ENCODE measurements at regions not wholly inside any gene's neighbourhood (a gene's known extent, or its start where the extent isn't known, plus 50 kb on each side); places are given as distances from the start of the nearest gene placed in this dataset.

DNA sequence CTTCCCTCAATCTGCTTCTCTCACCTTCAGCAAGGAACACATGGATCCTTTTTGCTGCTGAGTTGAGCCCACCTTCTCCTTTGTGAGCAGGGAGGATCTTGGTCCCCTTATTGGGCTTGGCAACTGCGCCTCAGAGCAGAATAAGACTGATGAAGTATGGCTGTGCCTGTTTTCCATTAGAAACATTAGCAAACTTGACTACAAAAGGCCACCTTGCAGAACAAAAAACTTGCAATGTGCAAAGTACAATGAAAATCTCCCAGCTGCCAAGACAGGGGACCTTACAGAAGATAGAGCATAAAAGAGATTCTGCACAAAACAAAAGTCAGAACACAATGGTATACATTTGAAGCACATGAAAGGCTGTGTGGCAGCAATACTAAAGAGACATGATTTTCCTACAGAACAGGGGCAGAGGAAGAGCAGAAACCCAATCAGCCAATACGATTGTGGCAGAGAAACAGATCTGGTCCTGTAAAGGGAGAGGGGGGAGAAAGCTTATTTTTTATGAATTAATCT lies 173.5 kb upstream of the SNX19 start:
- Histone ChIP-seq H3K27ac (ENCODE audit: low read depth, low read length) (no peak overlapping the region), H3K4me1 (ENCODE audit: control insufficient read depth in 2 of 2, insufficient read depth in 2 of 2, low read length in 2 of 2) (no peaks in the 10 kb centered on the region), H3K27me3 (ENCODE audit: control insufficient read depth in 2 of 2, insufficient read depth in 2 of 2, low read length in 2 of 2) (no peaks in the 10 kb centered on the region), H3K4me3 (ENCODE audit: low read length) (no peak overlapping the region), H3K36me3 (ENCODE audit: control insufficient read depth in 2 of 3, insufficient read depth in 3 of 3, low read length in 3 of 3) (no peaks in the 10 kb centered on the region), H3K9me3 (ENCODE audit: control insufficient read depth in 2 of 3, low read length in 3 of 3) (peaks cover 0 to 5% (median 0%) of the 10 kb centered on the region in 3 experiments)
- Mint-ChIP-seq H3K4me1 (peaks cover 0 to 2% (median 0%) of the 10 kb centered on the region in 7 donors), H3K27me3 (peaks cover 0 to 19% (median 11%) of the 10 kb centered on the region in 5 donors), H3K36me3 (peaks cover 0 to 5% (median 0%) of the 10 kb centered on the region in 5 donors), H3K27ac (no peak overlapping the region), H3K9me3 (peaks cover 0 to 31% (median 10%) of the 10 kb centered on the region in 11 donors), H3K4me3 (no peak overlapping the region)
- ATAC-seq (no peak), DNase-seq (no peak)
- ChIA-PET POLR2A (no interaction called here), CTCF (no interaction called here)
- intact Hi-C loops (cut with micrococcal nuclease) = no loop called here

DNA sequence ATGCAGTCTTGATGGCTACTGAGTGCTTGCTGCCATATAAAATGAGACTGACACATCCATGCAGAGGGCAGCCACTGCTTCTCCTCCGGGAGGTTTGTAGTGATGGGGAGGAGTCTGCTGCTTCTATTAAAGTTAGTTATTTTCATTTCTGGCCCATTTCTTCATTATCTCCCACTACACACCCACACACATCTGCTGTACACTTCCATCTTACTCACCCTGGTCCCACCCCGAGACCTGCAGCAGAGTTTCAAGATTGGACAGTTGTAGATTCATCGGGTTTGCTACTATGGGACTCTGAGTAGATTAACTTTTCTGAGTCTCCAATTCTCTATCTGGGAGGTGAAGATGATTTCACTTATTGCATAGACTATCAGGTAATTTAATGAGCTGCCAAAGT lies 176.2 kb upstream of the SNX19 start:
- Histone ChIP-seq H3K36me3 (ENCODE audit: control insufficient read depth in 2 of 3, insufficient read depth in 3 of 3, low read length in 3 of 3) (no peaks in the 10 kb centered on the region), H3K9me3 (ENCODE audit: control insufficient read depth in 2 of 3, low read length in 3 of 3) (no peaks in the 10 kb centered on the region), H3K4me3 (ENCODE audit: low read length) (no peak overlapping the region), H3K27me3 (ENCODE audit: control insufficient read depth in 2 of 2, insufficient read depth in 2 of 2, low read length in 2 of 2) (no peaks in the 10 kb centered on the region), H3K27ac (ENCODE audit: low read depth, low read length) (no peak overlapping the region), H3K4me1 (ENCODE audit: control insufficient read depth in 2 of 2, insufficient read depth in 2 of 2, low read length in 2 of 2) (no peaks in the 10 kb centered on the region)
- Mint-ChIP-seq H3K4me3 (no peak overlapping the region), H3K9me3 (peaks cover 0 to 9% (median 0%) of the 10 kb centered on the region in 11 donors), H3K27ac (no peak overlapping the region), H3K27me3 (peaks cover 0 to 16% (median 6%) of the 10 kb centered on the region in 5 donors), H3K36me3 (no peaks in the 10 kb centered on the region), H3K4me1 (peaks cover 0 to 2% (median 0%) of the 10 kb centered on the region in 7 donors)
- ChIA-PET POLR2A (no interaction called here), CTCF (no interaction called here)
- intact Hi-C loops (cut with micrococcal nuclease) = no loop called here
- DNase-seq = no peak
- ATAC-seq = no peak

DNA sequence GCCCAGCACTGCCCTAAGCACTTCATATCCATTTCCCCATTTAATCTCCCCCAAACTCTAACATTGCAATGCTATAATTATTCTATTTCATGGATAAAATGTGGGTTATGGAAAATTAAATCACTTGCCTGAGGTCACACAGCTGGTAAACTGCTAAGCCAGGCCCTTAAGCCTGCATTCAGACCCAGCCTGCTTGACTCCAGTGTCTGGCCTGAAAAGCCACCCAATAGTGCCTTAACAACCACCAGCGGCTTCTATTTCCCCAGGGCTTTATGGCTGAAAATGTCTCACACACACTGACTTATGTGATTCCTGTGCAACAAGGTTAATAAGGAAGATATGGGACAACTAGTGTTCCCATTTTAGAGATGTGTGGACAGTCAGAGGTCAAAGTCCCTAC lies 178.5 kb upstream of the SNX19 start:
- H3K36me3 Mint-ChIP-seq = no peaks in the 10 kb centered on the region
- peaks cover 0 to 5% (median 0%) of the 10 kb centered on the region in 11 donors for H3K9me3 Mint-ChIP-seq
- Histone ChIP-seq H3K4me1 (ENCODE audit: control insufficient read depth in 2 of 2, insufficient read depth in 2 of 2, low read length in 2 of 2) (no peaks in the 10 kb centered on the region), H3K36me3 (ENCODE audit: control insufficient read depth in 2 of 3, insufficient read depth in 3 of 3, low read length in 3 of 3) (no peaks in the 10 kb centered on the region), H3K4me3 (ENCODE audit: low read length) (no peak overlapping the region), H3K27me3 (ENCODE audit: control insufficient read depth in 2 of 2, insufficient read depth in 2 of 2, low read length in 2 of 2) (no peaks in the 10 kb centered on the region), H3K27ac (ENCODE audit: low read depth, low read length) (no peak overlapping the region), H3K9me3 (ENCODE audit: control insufficient read depth in 2 of 3, low read length in 3 of 3) (no peaks in the 10 kb centered on the region)
- intact Hi-C loops (cut with micrococcal nuclease) = no loop called here
- peaks cover 0 to 2% (median 0%) of the 10 kb centered on the region in 7 donors for H3K4me1 Mint-ChIP-seq
- peaks cover 0 to 19% (median 0%) of the 10 kb centered on the region in 5 donors for H3K27me3 Mint-ChIP-seq
- H3K27ac Mint-ChIP-seq = no peak overlapping the region
- POLR2A ChIA-PET = no interaction called here
- ATAC-seq (no peak), DNase-seq (no peak)
- CTCF ChIA-PET = no interaction called here
- no peak overlapping the region for H3K4me3 Mint-ChIP-seq

- H3K4me3 Mint-ChIP-seq = no peak overlapping the region
- Histone ChIP-seq H3K36me3 (ENCODE audit: control insufficient read depth in 2 of 3, insufficient read depth in 3 of 3, low read length in 3 of 3) (no peaks in the 10 kb centered on the region), H3K4me1 (ENCODE audit: control insufficient read depth in 2 of 2, insufficient read depth in 2 of 2, low read length in 2 of 2) (no peaks in the 10 kb centered on the region), H3K9me3 (ENCODE audit: control insufficient read depth in 2 of 3, low read length in 3 of 3) (no peaks in the 10 kb centered on the region), H3K27ac (ENCODE audit: low read depth, low read length) (no peak overlapping the region), H3K4me3 (ENCODE audit: low read length) (no peak overlapping the region), H3K27me3 (ENCODE audit: control insufficient read depth in 2 of 2, insufficient read depth in 2 of 2, low read length in 2 of 2) (no peaks in the 10 kb centered on the region)
- ChIA-PET CTCF (no interaction called here), POLR2A (no interaction called here)
- no peaks in the 10 kb centered on the region for H3K36me3 Mint-ChIP-seq
- ATAC-seq (no peak), DNase-seq (no peak)
- H3K27ac Mint-ChIP-seq = no peak overlapping the region
- H3K27me3 Mint-ChIP-seq = peaks cover 0 to 19% (median 0%) of the 10 kb centered on the region in 5 donors
- H3K4me1 Mint-ChIP-seq = peaks cover 0 to 2% (median 0%) of the 10 kb centered on the region in 7 donors
- intact Hi-C loops (cut with micrococcal nuclease) = no loop called here
- peaks cover 0 to 5% (median 0%) of the 10 kb centered on the region in 11 donors for H3K9me3 Mint-ChIP-seq
These were observed 179.4 kb upstream of the SNX19 start for GRCh38 chr11:131095511-131096185.

- H3K27me3 Mint-ChIP-seq = peaks cover 0 to 18% (median 11%) of the 10 kb centered on the region in 5 donors
- H3K27ac ChIP-seq (ENCODE audit: low read depth, low read length) = no peak overlapping the region
- H3K4me1 ChIP-seq (ENCODE audit: control insufficient read depth in 2 of 2, insufficient read depth in 2 of 2, low read length in 2 of 2) = no peaks in the 10 kb centered on the region
- no peak overlapping the region for H3K4me3 ChIP-seq (ENCODE audit: low read length)
- H3K4me1 Mint-ChIP-seq = peaks cover 0 to 2% (median 0%) of the 10 kb centered on the region in 7 donors
- no peaks in the 10 kb centered on the region for H3K36me3 ChIP-seq (ENCODE audit: control insufficient read depth in 2 of 3, insufficient read depth in 3 of 3, low read length in 3 of 3)
- ATAC-seq (no peak), DNase-seq (no peak)
- H3K4me3 Mint-ChIP-seq = no peak overlapping the region
- H3K27ac Mint-ChIP-seq = no peak overlapping the region
- H3K9me3 Mint-ChIP-seq = peaks cover 0 to 4% (median 0%) of the 10 kb centered on the region in 11 donors
- no peaks in the 10 kb centered on the region for H3K9me3 ChIP-seq (ENCODE audit: control insufficient read depth in 2 of 3, low read length in 3 of 3)
- no peaks in the 10 kb centered on the region for H3K27me3 ChIP-seq (ENCODE audit: control insufficient read depth in 2 of 2, insufficient read depth in 2 of 2, low read length in 2 of 2)
- ChIA-PET CTCF (no interaction called here), POLR2A (no interaction called here)
- H3K36me3 Mint-ChIP-seq = no peaks in the 10 kb centered on the region
- intact Hi-C loops (cut with micrococcal nuclease) = no loop called here
These were observed 182.7 kb upstream of the SNX19 start for GRCh38 chr11:131099013-131099412.

DNA sequence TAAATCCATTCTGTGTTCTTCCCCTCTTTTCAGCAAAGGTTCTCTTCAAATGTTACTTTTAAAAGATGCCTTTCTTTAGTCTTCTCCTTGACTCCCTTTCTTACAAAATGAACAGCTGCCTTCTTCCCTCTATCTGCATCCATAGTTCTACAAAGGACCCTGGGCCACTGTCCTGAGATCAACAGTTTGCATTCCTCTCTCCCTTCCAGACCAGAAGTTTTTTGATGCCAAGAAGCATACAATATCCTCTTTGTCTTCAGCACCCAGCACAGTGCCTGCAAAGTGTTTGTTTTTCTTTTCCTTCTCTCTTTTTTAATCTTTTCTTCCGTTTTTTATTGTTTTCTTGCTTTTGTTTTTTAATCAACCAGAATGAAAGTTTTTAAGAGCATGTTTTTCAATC lies 183.5 kb upstream of the SNX19 start:
- no peak for DNase-seq
- POLR2A ChIA-PET = no interaction called here
- no peak for ATAC-seq
- H3K4me3 Mint-ChIP-seq = no peak overlapping the region
- peaks cover 0 to 5% (median 1%) of the 10 kb centered on the region in 11 donors for H3K9me3 Mint-ChIP-seq
- intact Hi-C loops (cut with micrococcal nuclease) = no loop called here
- Histone ChIP-seq H3K4me3 (ENCODE audit: low read length) (no peak overlapping the region), H3K4me1 (ENCODE audit: control insufficient read depth in 2 of 2, insufficient read depth in 2 of 2, low read length in 2 of 2) (no peaks in the 10 kb centered on the region), H3K27ac (ENCODE audit: low read depth, low read length) (no peak overlapping the region), H3K27me3 (ENCODE audit: control insufficient read depth in 2 of 2, insufficient read depth in 2 of 2, low read length in 2 of 2) (no peaks in the 10 kb centered on the region), H3K36me3 (ENCODE audit: control insufficient read depth in 2 of 3, insufficient read depth in 3 of 3, low read length in 3 of 3) (no peaks in the 10 kb centered on the region), H3K9me3 (ENCODE audit: control insufficient read depth in 2 of 3, low read length in 3 of 3) (no peaks in the 10 kb centered on the region)
- no peaks in the 10 kb centered on the region for H3K4me1 Mint-ChIP-seq
- CTCF ChIA-PET = no interaction called here
- H3K36me3 Mint-ChIP-seq = no peaks in the 10 kb centered on the region
- H3K27me3 Mint-ChIP-seq = peaks cover 0 to 23% (median 16%) of the 10 kb centered on the region in 5 donors
- no peak overlapping the region for H3K27ac Mint-ChIP-seq

DNA sequence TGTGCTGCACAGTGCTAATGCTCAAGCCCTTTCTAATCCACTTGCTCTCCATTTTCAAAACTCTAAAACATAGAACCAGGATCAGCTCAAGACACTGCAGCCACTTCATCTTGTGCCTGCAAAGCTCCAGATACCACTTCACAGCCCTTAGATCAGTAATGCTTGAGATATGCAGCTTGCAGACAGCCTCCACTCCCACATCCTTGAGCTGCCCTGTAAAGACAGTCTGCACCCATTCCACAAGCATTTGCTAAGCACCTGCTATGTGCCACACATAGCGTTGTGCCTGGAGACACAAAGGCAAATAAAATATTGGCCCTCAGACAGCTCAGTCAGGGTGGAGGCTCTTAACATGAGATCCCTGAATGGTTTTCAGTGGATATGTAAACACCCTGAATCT lies 192.5 kb upstream of the SNX19 start:
- no peaks in the 10 kb centered on the region for H3K27me3 ChIP-seq (ENCODE audit: control insufficient read depth in 2 of 2, insufficient read depth in 2 of 2, low read length in 2 of 2)
- no peaks in the 10 kb centered on the region for H3K36me3 Mint-ChIP-seq
- no peak overlapping the region for H3K27ac Mint-ChIP-seq
- ChIA-PET CTCF (no interaction called here), POLR2A (no interaction called here)
- no peaks in the 10 kb centered on the region for H3K4me1 ChIP-seq (ENCODE audit: control insufficient read depth in 2 of 2, insufficient read depth in 2 of 2, low read length in 2 of 2)
- no peak overlapping the region for H3K4me3 ChIP-seq (ENCODE audit: low read length)
- H3K27ac ChIP-seq (ENCODE audit: low read depth, low read length) = no peak overlapping the region
- no peak overlapping the region for H3K4me3 Mint-ChIP-seq
- H3K9me3 Mint-ChIP-seq = peaks cover 0 to 5% (median 0%) of the 10 kb centered on the region in 11 donors
- no peaks in the 10 kb centered on the region for H3K36me3 ChIP-seq (ENCODE audit: control insufficient read depth in 2 of 3, insufficient read depth in 3 of 3, low read length in 3 of 3)
- H3K4me1 Mint-ChIP-seq = no peaks in the 10 kb centered on the region
- intact Hi-C loops (cut with micrococcal nuclease) = no loop called here
- peaks cover 0 to 18% (median 8%) of the 10 kb centered on the region in 5 donors for H3K27me3 Mint-ChIP-seq
- DNase-seq (no peak), ATAC-seq (no peak)
- H3K9me3 ChIP-seq (ENCODE audit: control insufficient read depth in 2 of 3, low read length in 3 of 3) = no peaks in the 10 kb centered on the region

Data from naive thymus-derived CD4-positive, alpha-beta T cell (primary cell).